Thyroid gland (tissue), 4 donors: ENCODE measurements at regions not wholly inside any gene's neighbourhood (a gene's known extent, or its start where the extent isn't known, plus 50 kb on each side); places are given as distances from the start of the nearest gene placed in this dataset.
"Not testable (repeated sequence)": the region's sequence is repeated elsewhere in the genome, so short reads cannot be mapped to it uniquely, and the experiment has no call there.

Experiments
- POLR2A ChIP-seq, 2 donors: fragments of 450-650 bp; IDR thresholded peaks; one replicate each; pipeline ENCODE4 v1.6.1; 2017; ENCODE audit warnings: antibody characterized with exemption in 2 of 2, mild to moderate bottlenecking in 2 of 2, moderate library complexity in 1 of 2
- TF ChIP-seq, protein P1 (sequence below), 6 experiments: fragments of 200-600 bp in 3 of 6; fragments of 450-650 bp in 3 of 6; sonication (generic) in 3 of 6; IDR thresholded peaks; one replicate each; pipeline ENCODE4 v1.5.1; 2016 to 2019; ENCODE audit warnings: antibody characterized with exemption in 6 of 6, mild to moderate bottlenecking in 2 of 6, inconsistent platforms in 1 of 6, moderate library complexity in 1 of 6

DNA sequence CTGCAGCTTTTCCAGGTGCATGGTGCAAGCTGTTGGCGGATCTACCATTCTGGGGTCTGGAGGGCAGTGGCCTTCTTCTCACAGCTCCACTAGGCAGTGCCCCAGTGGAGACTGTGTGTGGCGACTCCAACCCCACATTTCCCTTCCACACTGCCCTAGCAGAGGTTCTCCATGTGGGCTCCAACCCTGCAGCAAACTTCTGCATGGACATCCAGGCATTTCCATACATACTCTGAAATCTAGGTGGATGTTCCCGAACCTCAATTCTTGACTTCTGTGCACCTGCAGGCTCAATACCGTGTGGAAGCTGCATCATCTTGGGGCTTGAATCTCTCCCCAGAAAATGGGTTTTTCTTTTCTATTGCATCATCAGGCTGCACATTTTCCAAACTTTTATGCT lies 160.2 kb upstream of the DYRK2 start:
- TF ChIP-seq POLR2A (IDR thresholded peaks at IDR 0.05): not testable (repeated sequence)
- TF ChIP-seq, protein P1, sequence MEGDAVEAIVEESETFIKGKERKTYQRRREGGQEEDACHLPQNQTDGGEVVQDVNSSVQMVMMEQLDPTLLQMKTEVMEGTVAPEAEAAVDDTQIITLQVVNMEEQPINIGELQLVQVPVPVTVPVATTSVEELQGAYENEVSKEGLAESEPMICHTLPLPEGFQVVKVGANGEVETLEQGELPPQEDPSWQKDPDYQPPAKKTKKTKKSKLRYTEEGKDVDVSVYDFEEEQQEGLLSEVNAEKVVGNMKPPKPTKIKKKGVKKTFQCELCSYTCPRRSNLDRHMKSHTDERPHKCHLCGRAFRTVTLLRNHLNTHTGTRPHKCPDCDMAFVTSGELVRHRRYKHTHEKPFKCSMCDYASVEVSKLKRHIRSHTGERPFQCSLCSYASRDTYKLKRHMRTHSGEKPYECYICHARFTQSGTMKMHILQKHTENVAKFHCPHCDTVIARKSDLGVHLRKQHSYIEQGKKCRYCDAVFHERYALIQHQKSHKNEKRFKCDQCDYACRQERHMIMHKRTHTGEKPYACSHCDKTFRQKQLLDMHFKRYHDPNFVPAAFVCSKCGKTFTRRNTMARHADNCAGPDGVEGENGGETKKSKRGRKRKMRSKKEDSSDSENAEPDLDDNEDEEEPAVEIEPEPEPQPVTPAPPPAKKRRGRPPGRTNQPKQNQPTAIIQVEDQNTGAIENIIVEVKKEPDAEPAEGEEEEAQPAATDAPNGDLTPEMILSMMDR (IDR thresholded peaks at IDR 0.05): not testable (repeated sequence)
